ENCODE measurements at regions not wholly inside any gene's neighbourhood (a gene's known extent, or its start where the extent isn't known, plus 50 kb on each side); places are given as distances from the start of the nearest gene placed in this dataset.

DNA sequence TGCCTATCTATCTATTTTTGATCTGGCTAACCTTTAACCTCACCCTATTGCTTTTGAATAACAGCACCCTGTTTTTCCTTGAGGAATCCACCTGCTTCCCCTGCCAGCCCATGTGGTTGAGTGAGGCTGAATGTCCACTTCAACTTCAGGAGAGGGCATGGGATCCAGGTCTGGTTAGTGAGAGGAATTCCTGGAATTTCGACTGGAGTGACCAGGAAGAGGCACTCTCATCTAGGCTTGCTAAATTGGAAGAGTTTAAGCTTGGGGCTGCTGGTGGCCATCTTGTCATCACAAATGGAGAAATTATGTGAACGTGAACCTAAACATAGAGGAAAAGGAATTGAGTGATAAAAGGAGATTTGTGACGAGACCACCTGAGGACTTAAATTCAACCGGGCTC lies 322.1 kb downstream of the OSTF1 start:
- Mint-ChIP-seq H3K36me3 (ENCODE audit: insufficient read depth, unreplicated experiment) (peaks cover 5% of the 10 kb centered on the region), H3K4me1 (ENCODE audit: insufficient read depth, unreplicated experiment) (no peaks in the 10 kb centered on the region), H3K27me3 (ENCODE audit: insufficient read depth, unreplicated experiment) (no peaks in the 10 kb centered on the region), H3K27ac (ENCODE audit: low read depth, unreplicated experiment) (no peak overlapping the region), H3K9me3 (ENCODE audit: unreplicated experiment) (peaks cover 46% of the 10 kb centered on the region), H3K4me3 (ENCODE audit: unreplicated experiment) (no peak overlapping the region)
- no peak for DNase-seq (ENCODE audit: unreplicated experiment)
- TF ChIP-seq, protein P1, sequence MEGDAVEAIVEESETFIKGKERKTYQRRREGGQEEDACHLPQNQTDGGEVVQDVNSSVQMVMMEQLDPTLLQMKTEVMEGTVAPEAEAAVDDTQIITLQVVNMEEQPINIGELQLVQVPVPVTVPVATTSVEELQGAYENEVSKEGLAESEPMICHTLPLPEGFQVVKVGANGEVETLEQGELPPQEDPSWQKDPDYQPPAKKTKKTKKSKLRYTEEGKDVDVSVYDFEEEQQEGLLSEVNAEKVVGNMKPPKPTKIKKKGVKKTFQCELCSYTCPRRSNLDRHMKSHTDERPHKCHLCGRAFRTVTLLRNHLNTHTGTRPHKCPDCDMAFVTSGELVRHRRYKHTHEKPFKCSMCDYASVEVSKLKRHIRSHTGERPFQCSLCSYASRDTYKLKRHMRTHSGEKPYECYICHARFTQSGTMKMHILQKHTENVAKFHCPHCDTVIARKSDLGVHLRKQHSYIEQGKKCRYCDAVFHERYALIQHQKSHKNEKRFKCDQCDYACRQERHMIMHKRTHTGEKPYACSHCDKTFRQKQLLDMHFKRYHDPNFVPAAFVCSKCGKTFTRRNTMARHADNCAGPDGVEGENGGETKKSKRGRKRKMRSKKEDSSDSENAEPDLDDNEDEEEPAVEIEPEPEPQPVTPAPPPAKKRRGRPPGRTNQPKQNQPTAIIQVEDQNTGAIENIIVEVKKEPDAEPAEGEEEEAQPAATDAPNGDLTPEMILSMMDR (IDR thresholded peaks at IDR 0.05; ENCODE audit: unreplicated experiment) = no peak
- intact Hi-C loops (cut with micrococcal nuclease) = no loop called here
- POLR2A ChIA-PET = no interaction called here
- BruUV-seq (replicated peaks) = no TSS peak
- CTCF ChIA-PET = interaction anchor here (0.6 to 1.0 kb wide), 3 partner anchors 39 to 892 kb away, joined by 3 to 5 read pairs (median 4); no protein-coding TSS in a partner anchor

DNA sequence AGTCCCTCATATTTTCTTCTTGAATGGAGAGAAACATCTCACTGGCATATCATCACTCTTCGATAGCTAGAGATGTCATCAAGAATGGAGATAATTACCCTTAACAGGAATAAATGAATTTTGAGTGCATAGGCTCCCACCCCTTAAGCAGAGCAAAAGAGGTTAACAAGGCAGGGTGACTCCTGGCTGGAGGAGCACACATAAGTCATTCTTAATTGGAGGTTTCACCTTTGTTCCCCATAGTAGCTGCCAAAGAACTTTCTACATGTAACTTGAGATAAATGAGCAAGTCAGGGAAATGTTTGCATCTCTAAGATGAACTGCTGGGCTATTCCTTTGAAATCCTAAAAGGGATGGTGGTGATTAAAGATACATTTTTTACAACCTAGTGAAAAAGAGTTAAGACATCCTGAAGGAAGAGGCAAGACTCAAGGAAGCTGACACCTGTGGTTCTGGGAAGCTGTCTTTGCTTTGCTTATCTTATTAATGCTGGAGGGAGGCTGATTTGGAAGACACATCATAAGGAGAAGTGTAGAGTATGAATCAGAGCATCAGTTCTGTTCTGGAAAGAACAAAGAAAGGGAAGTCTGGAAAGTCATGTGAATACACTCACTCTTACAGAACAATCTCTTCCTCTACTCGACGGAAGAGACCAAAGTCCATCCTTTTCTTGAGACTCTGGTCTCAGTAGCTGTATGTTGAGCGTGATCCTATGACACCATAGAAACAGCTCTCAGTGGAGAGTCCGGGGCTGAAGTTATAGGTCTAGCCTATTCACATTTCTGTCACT lies 326.3 kb downstream of the OSTF1 start:
- CTCF ChIA-PET = no interaction called here
- H3K4me1 Mint-ChIP-seq (ENCODE audit: insufficient read depth, unreplicated experiment) = no peaks in the 10 kb centered on the region
- H3K27ac Mint-ChIP-seq (ENCODE audit: low read depth, unreplicated experiment) = no peak overlapping the region
- no TSS peak for BruUV-seq (replicated peaks)
- POLR2A ChIA-PET = no interaction called here
- DNase-seq (ENCODE audit: unreplicated experiment) = no peak
- no peaks in the 10 kb centered on the region for H3K36me3 Mint-ChIP-seq (ENCODE audit: insufficient read depth, unreplicated experiment)
- peaks cover 43% of the 10 kb centered on the region for H3K9me3 Mint-ChIP-seq (ENCODE audit: unreplicated experiment)
- H3K4me3 Mint-ChIP-seq (ENCODE audit: unreplicated experiment) = no peak overlapping the region
- H3K27me3 Mint-ChIP-seq (ENCODE audit: insufficient read depth, unreplicated experiment) = no peaks in the 10 kb centered on the region
- TF ChIP-seq, protein P1 (IDR thresholded peaks at IDR 0.05; ENCODE audit: unreplicated experiment) = no peak
- intact Hi-C loops (cut with micrococcal nuclease) = no loop called here

DNA sequence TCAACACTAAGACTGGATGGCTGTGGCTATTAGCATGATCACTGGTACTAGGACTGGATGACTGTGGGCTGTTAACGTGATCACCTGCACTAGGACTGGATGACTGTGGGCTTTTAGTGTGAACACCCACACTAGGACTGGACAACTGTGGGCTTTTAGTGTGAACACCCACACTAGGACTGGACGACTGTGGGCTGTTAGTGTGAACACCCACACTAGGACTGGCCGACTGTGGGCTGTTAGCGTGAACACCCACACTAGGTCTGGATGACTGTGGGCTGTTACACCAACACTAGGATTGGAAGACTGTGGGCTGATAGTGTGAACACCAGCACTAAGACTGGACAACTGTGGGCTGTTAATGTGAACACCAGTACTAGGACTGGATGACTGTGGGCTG lies 329.2 kb downstream of the OSTF1 start:
- no peak overlapping the region for H3K27ac Mint-ChIP-seq (ENCODE audit: low read depth, unreplicated experiment)
- TF ChIP-seq, protein P1 (IDR thresholded peaks at IDR 0.05; ENCODE audit: unreplicated experiment) = no peak
- H3K27me3 Mint-ChIP-seq (ENCODE audit: insufficient read depth, unreplicated experiment) = no peaks in the 10 kb centered on the region
- BruUV-seq (replicated peaks) = no TSS peak
- H3K4me1 Mint-ChIP-seq (ENCODE audit: insufficient read depth, unreplicated experiment) = no peaks in the 10 kb centered on the region
- CTCF ChIA-PET = no interaction called here
- H3K36me3 Mint-ChIP-seq (ENCODE audit: insufficient read depth, unreplicated experiment) = no peaks in the 10 kb centered on the region
- H3K9me3 Mint-ChIP-seq (ENCODE audit: unreplicated experiment) = peaks cover 38% of the 10 kb centered on the region
- intact Hi-C loops (cut with micrococcal nuclease) = no loop called here
- POLR2A ChIA-PET = no interaction called here
- DNase-seq (ENCODE audit: unreplicated experiment) = no peak
- no peak overlapping the region for H3K4me3 Mint-ChIP-seq (ENCODE audit: unreplicated experiment)

DNA sequence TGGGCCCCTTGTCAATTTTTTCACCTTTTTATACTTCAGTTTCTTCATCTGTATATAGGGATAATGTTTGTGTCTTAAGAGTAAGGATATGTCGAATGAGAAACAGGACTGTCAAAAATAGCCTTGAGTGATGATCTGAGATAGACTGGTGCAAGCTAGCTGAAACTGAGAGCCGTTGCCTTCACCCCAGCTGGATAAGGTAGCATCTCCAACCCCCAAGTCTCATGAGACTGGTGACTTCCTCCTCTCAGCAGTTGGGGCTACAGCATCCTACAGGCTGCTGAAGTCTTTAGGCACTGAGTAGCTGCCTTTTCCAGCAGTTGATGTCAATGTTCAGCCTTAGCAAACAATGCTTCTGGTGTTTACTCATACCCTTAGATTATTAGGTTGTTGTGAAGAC lies 330.2 kb downstream of the OSTF1 start:
- no peak overlapping the region for H3K4me3 Mint-ChIP-seq (ENCODE audit: unreplicated experiment)
- no peaks in the 10 kb centered on the region for H3K36me3 Mint-ChIP-seq (ENCODE audit: insufficient read depth, unreplicated experiment)
- BruUV-seq (replicated peaks) = no TSS peak
- TF ChIP-seq, protein P1 (IDR thresholded peaks at IDR 0.05; ENCODE audit: unreplicated experiment) = no peak
- peaks cover 35% of the 10 kb centered on the region for H3K9me3 Mint-ChIP-seq (ENCODE audit: unreplicated experiment)
- no peak for DNase-seq (ENCODE audit: unreplicated experiment)
- CTCF ChIA-PET = no interaction called here
- POLR2A ChIA-PET = no interaction called here
- intact Hi-C loops (cut with micrococcal nuclease) = no loop called here
- H3K4me1 Mint-ChIP-seq (ENCODE audit: insufficient read depth, unreplicated experiment) = no peaks in the 10 kb centered on the region
- H3K27ac Mint-ChIP-seq (ENCODE audit: low read depth, unreplicated experiment) = no peak overlapping the region
- H3K27me3 Mint-ChIP-seq (ENCODE audit: insufficient read depth, unreplicated experiment) = no peaks in the 10 kb centered on the region

All from MCF 10A (cell line).